KMS-11 (cell line): ENCODE measurements at regions not wholly inside any gene's neighbourhood (a gene's known extent, or its start where the extent isn't known, plus 50 kb on each side); places are given as distances from the start of the nearest gene placed in this dataset.
"Not testable (repeated sequence)": the region's sequence is repeated elsewhere in the genome, so short reads cannot be mapped to it uniquely, and the experiment has no call there.

Experiments used
- H2AFZ ChIP-seq: fragments of 200-600 bp; sonication (generic); 2 replicates; pipeline ENCODE4 v1.6.1; 2016; ENCODE audit warnings: antibody characterized with exemption, mixed run types, low read depth
- H3K27ac ChIP-seq: fragments of 200-600 bp; sonication (generic); 2 replicates; pipeline ENCODE4 v1.6.1; 2016; ENCODE audit warnings: mild to moderate bottlenecking, mixed run types
- H3K27me3 ChIP-seq: fragments of 200-600 bp; sonication (generic); 2 replicates; pipeline ENCODE4 v1.6.1; 2017; ENCODE audit warnings: mild to moderate bottlenecking, low read depth, mixed run types, moderate library complexity; ENCODE audit not compliant: insufficient read depth
- H3K36me3 ChIP-seq: fragments of 200-600 bp; sonication (generic); 2 replicates; pipeline ENCODE4 v1.6.1; 2017; ENCODE audit warnings: mild to moderate bottlenecking, mixed run types; ENCODE audit not compliant: insufficient read depth
- H3K4me1 ChIP-seq: fragments of 200-600 bp; sonication (generic); 2 replicates; pipeline ENCODE4 v1.6.1; 2016; ENCODE audit warnings: mild to moderate bottlenecking, low read depth, mixed run types; ENCODE audit not compliant: poor library complexity, severe bottlenecking
- H3K4me2 ChIP-seq: fragments of 200-600 bp; sonication (generic); 2 replicates; pipeline ENCODE4 v1.7.0; 2016; ENCODE audit warnings: mild to moderate bottlenecking, mixed run types
- H3K4me3 ChIP-seq: fragments of 200-600 bp; sonication (generic); IDR thresholded peaks from 2 replicates; pipeline ENCODE4 v1.6.1; 2017; ENCODE audit warnings: low read depth, low read length, mixed read lengths; ENCODE audit not compliant: insufficient read depth
- H3K79me2 ChIP-seq: fragments of 200-600 bp; sonication (generic); 2 replicates; pipeline ENCODE4 v1.6.1; 2016; ENCODE audit warnings: low read depth, mixed run types; ENCODE audit not compliant: insufficient read depth
- H3K9ac ChIP-seq: fragments of 200-600 bp; sonication (generic); 2 replicates; pipeline ENCODE4 v1.6.1; 2016; ENCODE audit warnings: mild to moderate bottlenecking, mixed run types
- H4K20me1 ChIP-seq: fragments of 200-600 bp; sonication (generic); 2 replicates; pipeline ENCODE4 v1.6.1; 2016; ENCODE audit warnings: mild to moderate bottlenecking, mixed run types; ENCODE audit not compliant: insufficient read depth
- TF ChIP-seq, protein P1 (sequence below): fragments of 200-600 bp; sonication (generic); conservative IDR thresholded peaks from 2 replicates; pipeline ENCODE4 v1.6.1; 2017; ENCODE audit warnings: low read depth, mild to moderate bottlenecking, antibody characterized with exemption, low read length, moderate library complexity, mixed read lengths

DNA sequence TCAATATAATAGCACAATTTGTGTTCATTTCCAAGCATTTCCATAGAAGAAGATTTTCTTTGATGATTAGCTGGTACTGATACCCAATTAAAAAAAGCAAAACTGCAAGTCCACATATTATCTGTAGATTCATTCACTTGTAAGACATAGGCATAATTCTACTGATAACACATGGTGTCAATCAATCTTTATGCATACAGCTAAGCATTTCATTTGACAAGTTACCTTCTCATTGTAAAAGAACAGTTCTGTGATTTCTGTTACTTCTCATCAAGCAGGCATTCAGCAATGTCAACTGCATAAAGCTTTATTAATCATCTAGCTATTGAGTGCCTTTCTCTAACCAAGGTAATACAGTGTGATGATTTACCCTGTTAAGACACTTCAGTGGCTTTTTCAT lies 672.0 kb downstream of the PLOD2 start:
- no peak overlapping the region for H3K27ac ChIP-seq
- no peaks in the 10 kb centered on the region for H3K4me1 ChIP-seq
- TF ChIP-seq, protein P1, sequence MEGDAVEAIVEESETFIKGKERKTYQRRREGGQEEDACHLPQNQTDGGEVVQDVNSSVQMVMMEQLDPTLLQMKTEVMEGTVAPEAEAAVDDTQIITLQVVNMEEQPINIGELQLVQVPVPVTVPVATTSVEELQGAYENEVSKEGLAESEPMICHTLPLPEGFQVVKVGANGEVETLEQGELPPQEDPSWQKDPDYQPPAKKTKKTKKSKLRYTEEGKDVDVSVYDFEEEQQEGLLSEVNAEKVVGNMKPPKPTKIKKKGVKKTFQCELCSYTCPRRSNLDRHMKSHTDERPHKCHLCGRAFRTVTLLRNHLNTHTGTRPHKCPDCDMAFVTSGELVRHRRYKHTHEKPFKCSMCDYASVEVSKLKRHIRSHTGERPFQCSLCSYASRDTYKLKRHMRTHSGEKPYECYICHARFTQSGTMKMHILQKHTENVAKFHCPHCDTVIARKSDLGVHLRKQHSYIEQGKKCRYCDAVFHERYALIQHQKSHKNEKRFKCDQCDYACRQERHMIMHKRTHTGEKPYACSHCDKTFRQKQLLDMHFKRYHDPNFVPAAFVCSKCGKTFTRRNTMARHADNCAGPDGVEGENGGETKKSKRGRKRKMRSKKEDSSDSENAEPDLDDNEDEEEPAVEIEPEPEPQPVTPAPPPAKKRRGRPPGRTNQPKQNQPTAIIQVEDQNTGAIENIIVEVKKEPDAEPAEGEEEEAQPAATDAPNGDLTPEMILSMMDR, result no peak
- H3K27me3 ChIP-seq, result no peaks in the 10 kb centered on the region
- no peak overlapping the region for H3K9ac ChIP-seq
- H3K4me2 ChIP-seq, result no peak overlapping the region
- no peaks in the 10 kb centered on the region for H3K79me2 ChIP-seq
- H4K20me1 ChIP-seq, result no peaks in the 10 kb centered on the region
- H2AFZ ChIP-seq, result no peak overlapping the region
- no peaks in the 10 kb centered on the region for H3K36me3 ChIP-seq
- no peak overlapping the region for H3K4me3 ChIP-seq

DNA sequence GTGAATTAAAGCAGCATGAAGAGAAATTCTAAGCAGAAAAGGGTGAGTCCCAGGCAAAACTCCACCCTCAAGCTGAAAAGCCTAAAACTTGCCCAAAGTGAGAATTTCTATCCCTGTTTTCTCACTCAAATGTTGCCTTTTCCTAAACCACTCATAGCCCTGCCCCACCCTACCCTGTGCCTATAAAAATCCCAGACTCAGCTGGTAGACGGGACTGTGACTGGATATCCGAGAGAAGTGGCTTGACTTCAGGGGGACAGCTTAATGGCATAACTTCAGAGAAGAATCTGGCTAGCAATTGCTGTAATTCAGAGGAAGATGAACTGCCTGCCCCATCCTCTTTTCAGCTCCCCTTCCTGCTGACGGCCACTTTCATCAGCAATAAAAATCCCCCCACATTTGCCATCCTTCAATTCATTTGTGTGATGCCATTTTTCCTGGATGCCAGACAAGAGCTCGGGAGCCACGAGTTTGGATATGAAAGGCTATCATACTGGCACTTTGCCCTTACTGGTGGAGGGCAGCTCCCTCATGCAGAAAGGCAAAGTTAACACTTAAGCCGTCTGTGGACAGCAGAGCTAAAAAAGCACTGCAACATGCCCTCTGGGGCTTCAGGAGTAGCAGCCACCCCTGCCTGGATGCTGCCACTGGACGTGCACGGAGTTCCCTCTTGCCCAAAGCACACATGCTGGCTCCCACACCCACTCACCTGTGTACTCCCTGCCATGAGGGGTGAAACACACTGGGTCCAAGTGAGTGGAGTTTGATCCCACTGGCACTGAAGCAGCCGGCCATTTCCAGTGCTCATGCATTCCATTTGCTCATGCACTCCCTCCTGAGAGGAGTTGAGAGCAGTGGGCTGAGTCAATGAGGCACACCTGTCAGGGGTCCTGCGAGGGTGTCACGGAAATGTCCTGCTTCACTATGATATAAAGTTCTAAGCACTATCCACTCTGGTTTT lies 670.6 kb downstream of the PLOD2 start:
- H3K4me1 ChIP-seq, result no peaks in the 10 kb centered on the region
- H3K27me3 ChIP-seq, result no peaks in the 10 kb centered on the region
- H3K27ac ChIP-seq, result no peak overlapping the region
- H3K79me2 ChIP-seq, result no peaks in the 10 kb centered on the region
- H4K20me1 ChIP-seq, result no peaks in the 10 kb centered on the region
- H3K4me3 ChIP-seq, result no peak overlapping the region
- no peak overlapping the region for H2AFZ ChIP-seq
- H3K36me3 ChIP-seq, result no peaks in the 10 kb centered on the region
- H3K9ac ChIP-seq, result no peak overlapping the region
- TF ChIP-seq, protein P1, result no peak
- H3K4me2 ChIP-seq, result no peak overlapping the region

DNA sequence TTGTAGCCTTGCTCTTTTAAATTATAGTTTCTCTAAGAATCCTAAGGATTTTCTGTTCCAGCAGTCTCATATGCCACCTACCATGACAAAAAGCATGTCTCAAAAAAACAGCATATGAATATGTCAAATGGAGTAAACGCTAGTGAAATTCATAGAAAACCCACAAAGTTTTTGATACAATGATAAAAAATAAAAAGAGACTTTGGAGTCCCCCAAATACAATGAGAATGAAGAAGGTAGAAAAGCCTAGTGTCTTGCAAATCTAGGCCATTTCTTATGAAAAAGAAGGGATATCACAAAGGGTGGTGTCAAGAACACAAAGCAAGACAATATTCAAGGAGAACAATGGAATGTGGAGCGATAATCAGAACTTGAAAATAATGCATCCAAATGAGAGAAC lies 668.5 kb downstream of the PLOD2 start:
- H3K4me2 ChIP-seq, result no peak overlapping the region
- TF ChIP-seq, protein P1, result no peak

DNA sequence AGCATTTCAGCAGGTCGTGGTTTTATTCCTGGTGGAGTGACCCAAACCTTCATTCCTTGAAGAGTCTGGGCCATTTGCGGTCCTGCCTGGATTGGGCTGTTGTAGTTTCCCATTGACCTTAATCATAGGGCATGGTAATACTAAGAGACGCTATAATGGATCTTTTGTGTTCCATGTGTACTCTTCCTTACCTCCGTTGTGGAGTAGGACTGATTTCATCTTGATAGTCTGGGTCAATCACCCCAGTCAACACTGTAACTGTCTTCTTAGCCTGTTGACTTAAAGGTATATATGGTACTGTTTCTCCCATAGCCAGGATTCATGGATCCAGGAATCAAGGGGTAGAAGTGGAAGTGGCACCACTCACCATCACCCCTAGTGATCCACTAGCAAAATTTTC lies 643.6 kb downstream of the PLOD2 start:
- H3K4me3 ChIP-seq, result not testable (repeated sequence)

More for the DNA sequence above, 668.5 kb downstream of the PLOD2 start:
- H3K9ac ChIP-seq, result no peak overlapping the region
- no peaks in the 10 kb centered on the region for H3K36me3 ChIP-seq
- H3K27ac ChIP-seq, result no peak overlapping the region
- no peaks in the 10 kb centered on the region for H3K4me1 ChIP-seq
- H3K4me3 ChIP-seq, result no peak overlapping the region
- H3K79me2 ChIP-seq, result no peaks in the 10 kb centered on the region
- no peak overlapping the region for H2AFZ ChIP-seq
- H4K20me1 ChIP-seq, result no peaks in the 10 kb centered on the region
- no peaks in the 10 kb centered on the region for H3K27me3 ChIP-seq

DNA sequence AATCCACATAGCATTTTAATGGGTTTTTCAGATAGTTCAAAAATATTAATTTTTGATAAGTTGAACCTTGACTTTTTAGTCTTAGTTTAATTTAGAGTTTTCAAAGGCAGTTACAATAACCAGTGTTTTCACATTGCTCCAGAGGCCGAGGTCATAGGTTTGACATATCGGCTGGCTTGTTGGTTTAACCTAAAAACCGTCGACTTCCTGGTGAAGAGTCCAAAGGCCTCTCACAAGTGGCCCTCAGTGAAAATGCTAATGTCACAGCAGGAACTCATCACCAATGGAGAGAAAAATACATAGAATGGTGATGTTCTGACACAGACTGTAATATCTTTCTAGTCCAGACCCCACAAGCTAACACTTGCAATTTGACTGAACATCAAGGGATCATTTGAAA lies 642.3 kb downstream of the PLOD2 start:
- H3K4me3 ChIP-seq, result no peak overlapping the region
- H3K36me3 ChIP-seq, result no peaks in the 10 kb centered on the region
- TF ChIP-seq, protein P1, result no peak
- H4K20me1 ChIP-seq, result no peaks in the 10 kb centered on the region
- H3K4me1 ChIP-seq, result no peaks in the 10 kb centered on the region
- no peak overlapping the region for H3K9ac ChIP-seq
- no peaks in the 10 kb centered on the region for H3K27me3 ChIP-seq
- no peak overlapping the region for H3K27ac ChIP-seq
- H3K79me2 ChIP-seq, result no peaks in the 10 kb centered on the region
- no peak overlapping the region for H3K4me2 ChIP-seq
- no peak overlapping the region for H2AFZ ChIP-seq

More for the DNA sequence above, 643.6 kb downstream of the PLOD2 start:
- not testable (repeated sequence) for H2AFZ ChIP-seq, H3K79me2 ChIP-seq, H3K36me3 ChIP-seq, H3K4me2 ChIP-seq, H3K4me1 ChIP-seq, H3K9ac ChIP-seq, H3K27ac ChIP-seq, H3K27me3 ChIP-seq, H4K20me1 ChIP-seq
